ENCODE measurements at regions not wholly inside any gene's neighbourhood (a gene's known extent, or its start where the extent isn't known, plus 50 kb on each side); places are given as distances from the start of the nearest gene placed in this dataset.

GRCh38 chr18:22701326-22701725, 231.8 kb upstream of the RBBP8 start:
- Histone ChIP-seq H3K9me3 (ENCODE audit: low read length) (no peaks in the 10 kb centered on the region), H3K4me2 (ENCODE audit: low read length) (no peak overlapping the region), H3K4me3 (ENCODE audit: low read length) (no peak overlapping the region), H3K9me2 (ENCODE audit: insufficient read depth, low read length) (no peaks in the 10 kb centered on the region), H3K9ac (ENCODE audit: low read length) (no peak overlapping the region), H3K79me2 (replicated peaks; ENCODE audit: insufficient read depth, low read length) (no peaks in the 10 kb centered on the region), H4K20me1 (ENCODE audit: insufficient read depth) (no peaks in the 10 kb centered on the region), H2AFZ (ENCODE audit: low read depth, low read length) (no peak overlapping the region), H3K27ac (ENCODE audit: low read length) (no peak overlapping the region), H3K27me3 (ENCODE audit: insufficient read depth, low read depth, low read length) (no peaks in the 10 kb centered on the region), H3F3A (ENCODE audit: insufficient read depth, low read length, poor library complexity, severe bottlenecking) (no peaks in the 10 kb centered on the region), H3K36me3 (ENCODE audit: insufficient read depth, low read length) (no peaks in the 10 kb centered on the region)
- TF ChIP-seq REST (IDR thresholded peaks at IDR 0.05; ENCODE audit: borderline replicate concordance) (no peak), RAD21 (conservative IDR thresholded peaks at IDR 0.05) (no peak), EZH2 (IDR thresholded peaks at IDR 0.05; ENCODE audit: borderline replicate concordance, insufficient read depth, low read length, poor library complexity, severe bottlenecking) (no peak), CTCF (IDR thresholded peaks at IDR 0.05; ENCODE audit: poor library complexity, severe bottlenecking) (no peak), TAF1 (IDR thresholded peaks at IDR 0.05; ENCODE audit: low read depth) (no peak), MXI1 (conservative IDR thresholded peaks at IDR 0.05; ENCODE audit: poor library complexity, severe bottlenecking) (no peak), POLR2AphosphoS5 (IDR thresholded peaks at IDR 0.05) (no peak), SMC3 (conservative IDR thresholded peaks at IDR 0.05; ENCODE audit: poor library complexity) (no peak), EP300 (conservative IDR thresholded peaks at IDR 0.05; ENCODE audit: poor library complexity, severe bottlenecking) (no peak)

GRCh38 chr18:22701795-22702194, 231.3 kb upstream of the RBBP8 start:
- no peak for TF ChIP-seq MXI1 (conservative IDR thresholded peaks at IDR 0.05; ENCODE audit: poor library complexity, severe bottlenecking)
- TF ChIP-seq CTCF (IDR thresholded peaks at IDR 0.05; ENCODE audit: poor library complexity, severe bottlenecking) = no peak
- TF ChIP-seq TAF1 (IDR thresholded peaks at IDR 0.05; ENCODE audit: low read depth) = no peak
- no peak for TF ChIP-seq EZH2 (IDR thresholded peaks at IDR 0.05; ENCODE audit: borderline replicate concordance, insufficient read depth, low read length, poor library complexity, severe bottlenecking)
- no peak for TF ChIP-seq REST (IDR thresholded peaks at IDR 0.05; ENCODE audit: borderline replicate concordance)
- no peak for TF ChIP-seq POLR2AphosphoS5 (IDR thresholded peaks at IDR 0.05)
- no peak for TF ChIP-seq SMC3 (conservative IDR thresholded peaks at IDR 0.05; ENCODE audit: poor library complexity)
- TF ChIP-seq RAD21 (conservative IDR thresholded peaks at IDR 0.05) = no peak
- no peak for TF ChIP-seq EP300 (conservative IDR thresholded peaks at IDR 0.05; ENCODE audit: poor library complexity, severe bottlenecking)
- H3K4me2 ChIP-seq (ENCODE audit: low read length) = no peak overlapping the region
- no peak overlapping the region for H3K27ac ChIP-seq (ENCODE audit: low read length)
- H2AFZ ChIP-seq (ENCODE audit: low read depth, low read length) = no peak overlapping the region
- H3F3A ChIP-seq (ENCODE audit: insufficient read depth, low read length, poor library complexity, severe bottlenecking) = no peaks in the 10 kb centered on the region
- H4K20me1 ChIP-seq (ENCODE audit: insufficient read depth) = no peaks in the 10 kb centered on the region
- H3K4me3 ChIP-seq (ENCODE audit: low read length) = no peak overlapping the region
- H3K9ac ChIP-seq (ENCODE audit: low read length) = no peak overlapping the region
- no peaks in the 10 kb centered on the region for H3K36me3 ChIP-seq (ENCODE audit: insufficient read depth, low read length)
- H3K27me3 ChIP-seq (ENCODE audit: insufficient read depth, low read depth, low read length) = no peaks in the 10 kb centered on the region
- no peaks in the 10 kb centered on the region for H3K9me2 ChIP-seq (ENCODE audit: insufficient read depth, low read length)
- no peaks in the 10 kb centered on the region for H3K9me3 ChIP-seq (ENCODE audit: low read length)
- no peaks in the 10 kb centered on the region for H3K79me2 ChIP-seq (replicated peaks; ENCODE audit: insufficient read depth, low read length)

Measured in neural cell (in vitro differentiated cells).